Sigmoid colon (tissue), 6 donors: ENCODE measurements at regions not wholly inside any gene's neighbourhood (a gene's known extent, or its start where the extent isn't known, plus 50 kb on each side); places are given as distances from the start of the nearest gene placed in this dataset.
A peak's percentile ranks its signal among the peaks of the same experiment; 100 is the strongest.

Experiments used
- DNase-seq: peaks from one replicate; pipeline ENCODE4 v3.0.0-alpha.2; 2019
- H3K27ac ChIP-seq, 4 donors: fragments of 200-600 bp; sonication (generic); one replicate each; pipeline ENCODE4 v1.5.1; 2016 to 2019; ENCODE audit warnings: mild to moderate bottlenecking in 1 of 4
- H3K27me3 ChIP-seq, 3 donors: fragments of 200-600 bp; sonication (generic); one replicate each; pipeline ENCODE4 v1.5.1; 2019; ENCODE audit warnings: mild to moderate bottlenecking in 1 of 3
- H3K36me3 ChIP-seq, 4 donors: fragments of 200-600 bp; sonication (generic); one replicate each; pipeline ENCODE4 v1.5.1; 2016 to 2019
- H3K4me1 ChIP-seq, 4 donors: fragments of 200-600 bp; sonication (generic); one replicate each; pipeline ENCODE4 v1.5.1; 2017 to 2019
- H3K4me3 ChIP-seq, 4 donors: fragments of 200-600 bp; sonication (generic); one replicate each; pipeline ENCODE4 v1.5.1; 2017 to 2019; ENCODE audit warnings: mild to moderate bottlenecking in 2 of 4, moderate library complexity in 1 of 4
- H3K9me3 ChIP-seq, 4 donors: fragments of 200-600 bp in 3 of 4; sonication (generic) in 3 of 4; one replicate each; pipeline versions ENCODE4 v1.5.1 to v1.6.1; 2013 to 2019
- CTCF ChIP-seq, 4 experiments: fragments of 450-650 bp in 3 of 4; fragments of 200-600 bp in 1 of 4; IDR thresholded peaks; one replicate each; pipeline ENCODE4 v1.5.1; 2016 to 2019; ENCODE audit warnings: antibody characterized with exemption in 4 of 4, mild to moderate bottlenecking in 3 of 4, moderate library complexity in 2 of 4
- EP300 ChIP-seq, 4 donors: sonication (generic); formaldehyde crosslinking; IDR thresholded peaks; one replicate each; pipeline ENCODE4 v1.6.1; 2017; ENCODE audit warnings: antibody characterized with exemption in 4 of 4
- POLR2A ChIP-seq, 2 donors: fragments of 450-650 bp; IDR thresholded peaks; one replicate each; pipeline ENCODE4 v1.6.1; 2016; ENCODE audit warnings: antibody characterized with exemption in 2 of 2, mild to moderate bottlenecking in 2 of 2, moderate library complexity in 2 of 2
- POLR2AphosphoS5 ChIP-seq, 4 donors: sonication (generic); formaldehyde crosslinking; IDR thresholded peaks; one replicate each; pipeline ENCODE4 v1.6.1; 2017; ENCODE audit warnings: antibody characterized with exemption in 4 of 4
- WGBS, 2 donors: extraction: QIAGEN DNeasy Blood & Tissue Kit; methylation state at CpG; one replicate each; pipeline ENCODE4 v1.1.7; 2013; 5-methylcytosine and 5-hydroxymethylcytosine counted together
- intact Hi-C: fragments of 100-400 bp; cut with DNase I; formaldehyde crosslinking; loops from one replicate; pipeline ENCODE4 v1.15.1; 2023
- donor health status: healthy with polysubstance abuse.
- donor health status: healthy.

GRCh38 chr11:130715085-130715876, 201.0 kb downstream of the SNX19 start:
- TF ChIP-seq POLR2AphosphoS5 (IDR thresholded peaks at IDR 0.05): peak in 1 of 4 donors; percentile 18
- TF ChIP-seq CTCF (IDR thresholded peaks at IDR 0.05): no peak
- Histone ChIP-seq H3K27ac (no peak overlapping the region), H3K4me3 (no peak overlapping the region), H3K27me3 (no peaks in the 10 kb centered on the region), H3K9me3 (no peaks in the 10 kb centered on the region), H3K4me1 (no peaks in the 10 kb centered on the region), H3K36me3 (no peaks in the 10 kb centered on the region)
- no peak for DNase-seq
- WGBS, 2 donors: 74 to 79% methylated on average over 4 of the region's 4 CpGs
- intact Hi-C loops: no loop called here

GRCh38 chr11:130715877-130716220, 200.4 kb downstream of the SNX19 start:
- no peak for DNase-seq
- Histone ChIP-seq H3K27me3 (no peaks in the 10 kb centered on the region), H3K4me3 (no peak overlapping the region), H3K27ac (no peak overlapping the region), H3K4me1 (no peaks in the 10 kb centered on the region), H3K9me3 (no peaks in the 10 kb centered on the region), H3K36me3 (no peaks in the 10 kb centered on the region)
- 61 to 82% methylated on average over 1 of the region's 1 CpG for WGBS, 2 donors
- intact Hi-C loops: no loop called here
- TF ChIP-seq POLR2A (IDR thresholded peaks at IDR 0.05): no peak
- no peak for TF ChIP-seq EP300 (IDR thresholded peaks at IDR 0.05)
- no peak for TF ChIP-seq POLR2AphosphoS5 (IDR thresholded peaks at IDR 0.05)
- TF ChIP-seq CTCF (IDR thresholded peaks at IDR 0.05): no peak

- H3K9me3 ChIP-seq: no peaks in the 10 kb centered on the region
- no peaks in the 10 kb centered on the region for H3K27me3 ChIP-seq
- H3K27ac ChIP-seq: no peak overlapping the region
- no peaks in the 10 kb centered on the region for H3K4me1 ChIP-seq
- no peak overlapping the region for H3K4me3 ChIP-seq
- intact Hi-C loops: no loop called here
- WGBS, 2 donors: 93 to 94% methylated on average over 6 of the region's 6 CpGs
- no peak for DNase-seq
- TF ChIP-seq EP300 (IDR thresholded peaks at IDR 0.05): no peak
- TF ChIP-seq CTCF (IDR thresholded peaks at IDR 0.05): no peak
- TF ChIP-seq POLR2AphosphoS5 (IDR thresholded peaks at IDR 0.05): no peak
- TF ChIP-seq POLR2A (IDR thresholded peaks at IDR 0.05): no peak
- no peaks in the 10 kb centered on the region for H3K36me3 ChIP-seq
Measured at GRCh38 chr11:130718120-130718519, 198.2 kb downstream of the SNX19 start.

- H3K27me3 ChIP-seq: no peaks in the 10 kb centered on the region
- 83 to 88% methylated on average over 14 of the region's 14 CpGs for WGBS, 2 donors
- no peaks in the 10 kb centered on the region for H3K9me3 ChIP-seq
- no peaks in the 10 kb centered on the region for H3K4me1 ChIP-seq
- intact Hi-C loops: no loop called here
- TF ChIP-seq EP300 (IDR thresholded peaks at IDR 0.05): no peak
- H3K27ac ChIP-seq: no peak overlapping the region
- H3K4me3 ChIP-seq: no peak overlapping the region
- H3K36me3 ChIP-seq: no peaks in the 10 kb centered on the region
- no peak for DNase-seq
Measured at GRCh38 chr11:130719220-130719915, 196.9 kb downstream of the SNX19 start.

GRCh38 chr11:130720232-130721022, 195.9 kb downstream of the SNX19 start:
- peaks cover 0 to 5% (median 1%) of the 10 kb centered on the region in 4 donors for H3K4me1 ChIP-seq
- no peaks in the 10 kb centered on the region for H3K36me3 ChIP-seq
- H3K9me3 ChIP-seq: no peaks in the 10 kb centered on the region
- intact Hi-C loops: no loop called here
- no peaks in the 10 kb centered on the region for H3K27me3 ChIP-seq
- H3K4me3 ChIP-seq: no peak overlapping the region
- no peak for TF ChIP-seq EP300 (IDR thresholded peaks at IDR 0.05)
- no peak for TF ChIP-seq POLR2AphosphoS5 (IDR thresholded peaks at IDR 0.05)
- TF ChIP-seq POLR2A (IDR thresholded peaks at IDR 0.05): no peak
- no peak for TF ChIP-seq CTCF (IDR thresholded peaks at IDR 0.05)
- WGBS, 2 donors: 90 to 93% methylated on average over 27 of the region's 27 CpGs
- no peak overlapping the region for H3K27ac ChIP-seq
- DNase-seq: no peak
